NCI-H1930 (cell line): ENCODE measurements at regions not wholly inside any gene's neighbourhood (a gene's known extent, or its start where the extent isn't known, plus 50 kb on each side); places are given as distances from the start of the nearest gene placed in this dataset.
A peak's percentile ranks its signal among the peaks of the same experiment; 100 is the strongest.

ENCODE experiments used
- DNase-seq, 2 experiments: peaks; one replicate each; lab custom pipeline; 2025; lab: John Stamatoyannopoulos, UW

- DNase-seq = no peak
Observed at GRCh38 chr12:77629141-77629540, 201.6 kb upstream of the NAV3 start.

- DNase-seq = no peak
Observed at GRCh38 chr12:77625441-77625840, 205.3 kb upstream of the NAV3 start.

- no peak for DNase-seq
Observed at GRCh38 chr12:77619425-77619824, 211.3 kb upstream of the NAV3 start.

- DNase-seq = no peak
Observed at GRCh38 chr12:77617818-77618217, 212.9 kb upstream of the NAV3 start.

- DNase-seq = no peak
Observed at GRCh38 chr12:77615332-77615731, 215.4 kb upstream of the NAV3 start.

- DNase-seq = no peak
Observed at GRCh38 chr12:77613411-77613810, 217.3 kb upstream of the NAV3 start.

- DNase-seq = no peak
Observed at GRCh38 chr12:77610446-77610845, 220.2 kb upstream of the NAV3 start.

GRCh38 chr12:77609016-77609415 lies 221.7 kb upstream of the NAV3 start:
- no peak for DNase-seq

- DNase-seq = no peak
Observed at GRCh38 chr12:77608271-77608824, 222.3 kb upstream of the NAV3 start.

GRCh38 chr12:77606348-77606747 lies 224.3 kb upstream of the NAV3 start:
- DNase-seq = no peak

GRCh38 chr12:77603946-77604345 lies 226.7 kb upstream of the NAV3 start:
- DNase-seq = no peak

- no peak for DNase-seq
Observed at GRCh38 chr12:77601069-77601468, 229.6 kb upstream of the NAV3 start.

GRCh38 chr12:77600468-77600843 lies 230.2 kb upstream of the NAV3 start:
- DNase-seq = no peak

- DNase-seq = no peak
Observed at GRCh38 chr12:77599782-77600467, 230.8 kb upstream of the NAV3 start.

GRCh38 chr12:77594366-77594765 lies 236.3 kb upstream of the NAV3 start:
- no peak for DNase-seq

GRCh38 chr12:77592836-77593235 lies 237.9 kb upstream of the NAV3 start:
- DNase-seq = no peak

- peak; percentile 60 for DNase-seq
Observed at GRCh38 chr12:77591959-77592743, 238.5 kb upstream of the NAV3 start.

- no peak for DNase-seq
Observed at GRCh38 chr12:77590306-77590705, 240.4 kb upstream of the NAV3 start.

GRCh38 chr12:77584860-77585259 lies 245.8 kb upstream of the NAV3 start:
- no peak for DNase-seq

GRCh38 chr12:77578466-77579220 lies 252.1 kb upstream of the NAV3 start:
- DNase-seq = no peak

- no peak for DNase-seq
Observed at GRCh38 chr12:77577791-77578190, 252.9 kb upstream of the NAV3 start.

GRCh38 chr12:77575376-77575919 lies 255.2 kb upstream of the NAV3 start:
- no peak for DNase-seq
